Colonic mucosa (tissue), 4 donors: ENCODE measurements at regions not wholly inside any gene's neighbourhood (a gene's known extent, or its start where the extent isn't known, plus 50 kb on each side); places are given as distances from the start of the nearest gene placed in this dataset.

Source experiments
- DNase-seq: peaks from one replicate; pipeline ENCODE4 v3.0.0-alpha.2; 2020
- H3K27ac ChIP-seq: fragments of 200-600 bp; one replicate; pipeline ENCODE4 v1.8.0; 2021
- H3K27me3 ChIP-seq: fragments of 200-600 bp; one replicate; pipeline ENCODE4 v1.8.0; 2021
- H3K36me3 ChIP-seq: fragments of 200-600 bp; one replicate; pipeline ENCODE4 v1.8.0; 2021
- H3K4me1 ChIP-seq: fragments of 200-600 bp; one replicate; pipeline ENCODE4 v1.8.0; 2021; ENCODE audit warnings: mild to moderate bottlenecking
- H3K4me3 ChIP-seq: fragments of 200-600 bp; one replicate; pipeline ENCODE4 v1.8.0; 2021
- H3K9ac ChIP-seq, 2 donors: one replicate each; pipeline ENCODE4 v1.7.0; 2013; ENCODE audit warnings: control low read depth in 2 of 2, low read depth in 2 of 2, low read length in 2 of 2
- H3K9me3 ChIP-seq: fragments of 200-600 bp; one replicate; pipeline ENCODE4 v1.8.0; 2021
- intact Hi-C: fragments of 100-400 bp; cut with DNase I; formaldehyde crosslinking; loops from one replicate; pipeline ENCODE4 v1.14.1; 2022
- TF ChIP-seq, protein P1 (sequence below): fragments of 200-600 bp; IDR thresholded peaks from one replicate; pipeline ENCODE4 v1.8.0; 2022; ENCODE audit warnings: antibody characterized with exemption, mild to moderate bottlenecking
- donor health status: healthy.
- donor health status: DM: no; HTN: no; CAD: no.
- donor health status: DM: no; HTN: no; CAD: no.

DNA sequence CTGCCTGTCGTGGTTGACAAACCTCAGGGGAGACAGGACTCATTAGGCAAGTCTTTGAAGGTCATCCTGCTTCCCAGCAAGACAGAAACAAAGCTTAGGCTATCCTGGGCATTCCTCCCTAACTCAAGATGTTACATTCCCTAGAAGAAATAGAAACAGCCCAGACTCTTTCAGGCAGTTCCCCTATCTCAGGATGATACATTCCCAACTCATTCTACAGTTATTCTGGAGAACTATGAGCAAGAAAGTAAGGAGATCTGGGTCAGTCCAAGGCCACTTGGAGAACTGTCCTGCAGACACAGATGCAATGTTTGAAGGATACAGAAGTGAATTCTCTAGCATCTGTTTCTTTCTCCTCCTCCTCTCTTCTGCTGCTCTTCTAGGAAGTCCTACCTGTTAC, 220.1 kb upstream of the NCKAP5 start:
- intact Hi-C loops = no loop called here
- Histone ChIP-seq H3K4me3 (no peak overlapping the region), H3K27me3 (no peaks in the 10 kb centered on the region), H3K9ac (no peak overlapping the region), H3K4me1 (no peaks in the 10 kb centered on the region), H3K9me3 (no peaks in the 10 kb centered on the region), H3K36me3 (no peaks in the 10 kb centered on the region), H3K27ac (no peak overlapping the region)
- DNase-seq = no peak
- TF ChIP-seq, protein P1, sequence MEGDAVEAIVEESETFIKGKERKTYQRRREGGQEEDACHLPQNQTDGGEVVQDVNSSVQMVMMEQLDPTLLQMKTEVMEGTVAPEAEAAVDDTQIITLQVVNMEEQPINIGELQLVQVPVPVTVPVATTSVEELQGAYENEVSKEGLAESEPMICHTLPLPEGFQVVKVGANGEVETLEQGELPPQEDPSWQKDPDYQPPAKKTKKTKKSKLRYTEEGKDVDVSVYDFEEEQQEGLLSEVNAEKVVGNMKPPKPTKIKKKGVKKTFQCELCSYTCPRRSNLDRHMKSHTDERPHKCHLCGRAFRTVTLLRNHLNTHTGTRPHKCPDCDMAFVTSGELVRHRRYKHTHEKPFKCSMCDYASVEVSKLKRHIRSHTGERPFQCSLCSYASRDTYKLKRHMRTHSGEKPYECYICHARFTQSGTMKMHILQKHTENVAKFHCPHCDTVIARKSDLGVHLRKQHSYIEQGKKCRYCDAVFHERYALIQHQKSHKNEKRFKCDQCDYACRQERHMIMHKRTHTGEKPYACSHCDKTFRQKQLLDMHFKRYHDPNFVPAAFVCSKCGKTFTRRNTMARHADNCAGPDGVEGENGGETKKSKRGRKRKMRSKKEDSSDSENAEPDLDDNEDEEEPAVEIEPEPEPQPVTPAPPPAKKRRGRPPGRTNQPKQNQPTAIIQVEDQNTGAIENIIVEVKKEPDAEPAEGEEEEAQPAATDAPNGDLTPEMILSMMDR = no peak

DNA sequence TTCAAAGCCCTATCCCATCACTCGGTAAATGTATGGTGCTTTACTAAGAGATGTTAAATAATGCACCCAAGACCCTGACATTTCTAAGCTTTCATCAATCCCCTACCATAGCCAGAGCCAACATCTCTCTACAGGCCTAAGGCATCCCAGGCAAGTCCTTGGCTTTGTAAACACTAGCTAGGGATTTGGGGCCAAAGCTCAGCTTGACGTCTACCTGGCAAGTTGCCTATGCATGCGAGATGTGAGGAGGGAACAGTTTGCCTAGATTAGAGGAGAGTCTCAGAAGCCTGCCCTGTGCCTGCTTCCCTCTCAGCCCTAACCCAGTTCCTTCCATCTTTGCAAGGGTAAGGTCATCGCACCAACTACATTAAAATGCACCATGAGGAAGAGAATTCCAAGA, 221.5 kb upstream of the NCKAP5 start:
- intact Hi-C loops = no loop called here
- no peaks in the 10 kb centered on the region for H3K36me3 ChIP-seq

GRCh38 chr2:133790711-133791110, 222.4 kb upstream of the NCKAP5 start:
- no peaks in the 10 kb centered on the region for H3K36me3 ChIP-seq
- H3K4me3 ChIP-seq = no peak overlapping the region
- no peak for DNase-seq
- H3K9ac ChIP-seq = no peak overlapping the region
- no peaks in the 10 kb centered on the region for H3K9me3 ChIP-seq
- no peaks in the 10 kb centered on the region for H3K27me3 ChIP-seq
- H3K27ac ChIP-seq = no peak overlapping the region
- TF ChIP-seq, protein P1 = no peak
- H3K4me1 ChIP-seq = no peaks in the 10 kb centered on the region
- intact Hi-C loops = no loop called here

More for the DNA sequence above, 221.5 kb upstream of the NCKAP5 start:
- H3K9ac ChIP-seq = no peak overlapping the region
- DNase-seq = peak; percentile 22
- no peaks in the 10 kb centered on the region for H3K27me3 ChIP-seq
- no peaks in the 10 kb centered on the region for H3K9me3 ChIP-seq
- TF ChIP-seq, protein P1 = no peak
- no peak overlapping the region for H3K4me3 ChIP-seq
- H3K27ac ChIP-seq = no peak overlapping the region
- no peaks in the 10 kb centered on the region for H3K4me1 ChIP-seq

DNA sequence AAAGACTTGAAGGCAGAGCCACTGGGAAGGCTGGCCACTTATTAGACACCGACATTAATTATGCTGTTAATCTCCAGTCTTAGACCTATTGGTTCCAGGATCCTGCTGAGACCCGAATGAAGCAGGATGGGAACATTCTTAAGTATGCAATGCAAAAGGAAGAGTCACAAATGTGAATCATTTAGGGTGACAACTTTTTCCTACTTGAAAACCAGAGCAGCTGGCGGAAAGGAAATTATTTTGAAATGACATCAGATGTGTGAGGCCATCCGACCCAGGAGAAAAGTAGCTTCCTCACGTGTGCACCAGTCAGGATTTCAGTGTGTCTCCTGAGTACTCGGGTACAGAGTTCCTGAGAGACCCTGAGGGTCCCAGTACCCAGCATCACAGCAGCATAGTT, 222.9 kb upstream of the NCKAP5 start:
- TF ChIP-seq, protein P1 = no peak
- H3K36me3 ChIP-seq = no peaks in the 10 kb centered on the region

DNA sequence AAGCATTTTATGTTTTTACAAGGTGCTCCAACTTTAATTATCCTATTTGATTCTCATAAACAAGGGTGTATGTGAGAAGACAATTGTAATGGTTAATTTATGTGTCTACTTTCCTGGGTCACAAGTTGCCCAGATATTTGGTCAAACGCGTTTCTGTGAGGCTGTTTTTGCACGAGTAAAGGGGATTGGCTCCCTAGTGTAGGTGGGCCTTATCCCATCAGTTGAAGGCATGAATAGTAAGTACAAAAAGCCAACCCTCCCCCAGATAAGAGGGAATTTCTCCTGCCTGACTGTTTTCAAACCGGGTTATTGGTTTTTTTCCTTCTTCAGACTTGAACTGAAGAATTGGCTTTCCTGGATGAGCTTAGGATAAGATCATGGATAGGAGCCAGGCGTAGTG, 224.0 kb upstream of the NCKAP5 start:
- TF ChIP-seq, protein P1 = no peak
- DNase-seq = no peak
- Histone ChIP-seq H3K4me3 (no peak overlapping the region), H3K4me1 (no peaks in the 10 kb centered on the region), H3K36me3 (no peaks in the 10 kb centered on the region), H3K27ac (no peak overlapping the region), H3K9me3 (no peaks in the 10 kb centered on the region), H3K27me3 (no peaks in the 10 kb centered on the region), H3K9ac (no peak overlapping the region)
- intact Hi-C loops = no loop called here

More for the DNA sequence above, 222.9 kb upstream of the NCKAP5 start:
- intact Hi-C loops = no loop called here
- DNase-seq = no peak
- no peak overlapping the region for H3K27ac ChIP-seq
- no peak overlapping the region for H3K9ac ChIP-seq
- H3K9me3 ChIP-seq = no peaks in the 10 kb centered on the region
- no peaks in the 10 kb centered on the region for H3K27me3 ChIP-seq
- no peaks in the 10 kb centered on the region for H3K4me1 ChIP-seq
- no peak overlapping the region for H3K4me3 ChIP-seq

GRCh38 chr2:133794114-133794513, 225.9 kb upstream of the NCKAP5 start:
- no peaks in the 10 kb centered on the region for H3K4me1 ChIP-seq
- DNase-seq = no peak
- H3K36me3 ChIP-seq = no peaks in the 10 kb centered on the region
- H3K9ac ChIP-seq = no peak overlapping the region
- TF ChIP-seq, protein P1 = no peak
- intact Hi-C loops = no loop called here
- H3K27me3 ChIP-seq = no peaks in the 10 kb centered on the region
- H3K4me3 ChIP-seq = no peak overlapping the region
- no peak overlapping the region for H3K27ac ChIP-seq
- H3K9me3 ChIP-seq = no peaks in the 10 kb centered on the region
